K562 (cell line): ENCODE measurements at regions not wholly inside any gene's neighbourhood (a gene's known extent, or its start where the extent isn't known, plus 50 kb on each side); places are given as distances from the start of the nearest gene placed in this dataset.

Experiments
- ATAC-seq: fragments of 200-7000 bp; cut with Tn5 transposase; 3 replicates; pipeline ENCODE4 v1.9.1; 2020; ENCODE audit warnings: moderate library complexity
- BruUV-seq: library from RNA; stranded (reverse); fragments of 400-500 nt; replicated peaks from 2 replicates; lab custom pipeline; 2021; lab: Mats Ljungman, UMichigan
- CTCF ChIA-PET: fragments of 300-600 bp; formaldehyde crosslinking; extraction: SDS; loops from one replicate; lab custom pipeline; 2021; ENCODE audit warnings: low intra/inter-chr PET ratio; lab: Yijun Ruan, JAX
- POLR2A ChIA-PET: fragments of 300-600, 350-650 bp; sonication (Branson Sonifier 250); formaldehyde crosslinking; extraction: SDS; loops from one replicate; lab custom pipeline; 2021; ENCODE audit warnings: antibody characterized with exemption, inconsistent platforms; lab: Yijun Ruan, JAX
- DNase-seq, 4 experiments: peaks; one replicate each; pipeline versions ENCODE4 v3.0.0 to v3.0.0-alpha.2; 2011 to 2018; ENCODE audit warnings: low spot score in 3 of 4, mixed read lengths in 3 of 4; ENCODE audit errors: extremely low read depth in 1 of 4
- FAIRE-seq: peaks from 2 replicates; lab custom pipeline; 2011; peaks lifted over from hg19 to GRCh38; lab: Jason Lieb, UNC
- H2AFZ ChIP-seq: 2 replicates; pipeline ENCODE4 v1.6.0; 2011; ENCODE audit warnings: low read depth, low read length, control low read depth, inconsistent platforms
- H3K27ac ChIP-seq: fragments of 200-600 bp; 3 replicates; pipeline ENCODE4 v1.8.0; 2011; ENCODE audit warnings: low read depth, mild to moderate bottlenecking, control low read depth, inconsistent platforms, low read length, moderate library complexity, mixed read lengths; ENCODE audit errors: extremely low read depth
- H3K27me3 ChIP-seq, 2 experiments: fragments of 300-600 bp in 1 of 2; 2 replicates in 1 of 2; 3 replicates in 1 of 2; pipeline versions ENCODE4 v1.6.0 to v1.8.0; 2011; ENCODE audit warnings: inconsistent platforms in 2 of 2, low read length in 2 of 2, mild to moderate bottlenecking in 1 of 2, mixed read lengths in 1 of 2, moderate library complexity in 1 of 2; ENCODE audit not compliant: control insufficient read depth in 2 of 2, insufficient read depth in 2 of 2
- H3K36me3 ChIP-seq: fragments of 300-600 bp; 3 replicates; pipeline ENCODE4 v1.8.0; 2011; ENCODE audit warnings: mild to moderate bottlenecking, low read length, inconsistent platforms; ENCODE audit not compliant: control insufficient read depth, insufficient read depth
- H3K4me1 ChIP-seq, 2 experiments: fragments of 200-600 bp in 1 of 2; replicated peaks in 1 of 2; 2 replicates in 1 of 2; 3 replicates in 1 of 2; pipeline versions ENCODE4 v1.5.1 to v1.8.0; 2011; ENCODE audit warnings: inconsistent platforms in 2 of 2, low read length in 2 of 2, mild to moderate bottlenecking in 1 of 2, mixed read lengths in 1 of 2, moderate library complexity in 1 of 2; ENCODE audit not compliant: control insufficient read depth in 2 of 2, insufficient read depth in 2 of 2
- H3K4me2 ChIP-seq: 2 replicates; pipeline ENCODE4 v1.6.1; 2011; ENCODE audit warnings: low read length, control low read depth, inconsistent platforms, mixed read lengths; ENCODE audit not compliant: insufficient read depth
- H3K4me3 ChIP-seq: fragments of 200-600 bp; sonication (generic), shearing (Covaris generic); 2 replicates; pipeline ENCODE4 v1.5.1; 2016; ENCODE audit warnings: control low read depth, inconsistent platforms
- H3K79me2 ChIP-seq: fragments of 200-600 bp; 3 replicates; pipeline ENCODE4 v1.8.0; 2011; ENCODE audit warnings: low read length, inconsistent platforms; ENCODE audit not compliant: control insufficient read depth, insufficient read depth
- H3K9ac ChIP-seq, 2 experiments: 2 replicates each; pipeline versions ENCODE4 v1.6.0 to v1.6.1; 2011; ENCODE audit warnings: low read depth in 2 of 2, low read length in 2 of 2, control low read depth in 1 of 2, inconsistent platforms in 1 of 2, mild to moderate bottlenecking in 1 of 2, mixed read lengths in 1 of 2; ENCODE audit not compliant: insufficient read depth in 1 of 2
- H3K9me1 ChIP-seq: one replicate; pipeline ENCODE4 v1.6.0; 2011; ENCODE audit warnings: inconsistent platforms, mild to moderate bottlenecking, low read length, moderate library complexity; ENCODE audit not compliant: control insufficient read depth, insufficient read depth
- H3K9me3 ChIP-seq: replicated peaks from 2 replicates; pipeline ENCODE4 v1.5.1; 2011; ENCODE audit warnings: low read depth, low read length, inconsistent platforms; ENCODE audit not compliant: control insufficient read depth, insufficient read depth
- H4K20me1 ChIP-seq: replicated peaks from 2 replicates; pipeline ENCODE4 v1.6.1; 2011; ENCODE audit warnings: low read length, inconsistent platforms, mixed read lengths; ENCODE audit not compliant: control insufficient read depth, insufficient read depth
- KLF13 ChIP-seq: fragments of 450-650 bp; IDR thresholded peaks from 2 replicates; pipeline ENCODE4 v1.6.1; 2016; ENCODE audit warnings: missing genetic modification characterization, low read depth, mild to moderate bottlenecking, missing compliant biosample characterization, moderate library complexity, borderline replicate concordance
- PRDM10 ChIP-seq: fragments of 450-650 bp; IDR thresholded peaks from 2 replicates; pipeline ENCODE4 v1.6.1; 2018; ENCODE audit not compliant: partially characterized antibody
- TOE1 ChIP-seq, 2 experiments: fragments of 450-650 bp in 1 of 2; sonication (generic) in 1 of 2; formaldehyde crosslinking in 1 of 2; IDR thresholded peaks; 2 replicates each; pipeline versions ENCODE4 v1.7.1 to v1.8.0; 2016 to 2022; ENCODE audit warnings: borderline replicate concordance in 2 of 2, mild to moderate bottlenecking in 2 of 2, antibody characterized with exemption in 1 of 2, inconsistent platforms in 1 of 2, low read depth in 1 of 2, missing genetic modification reagents in 1 of 2, moderate library complexity in 1 of 2
- ZBTB11 ChIP-seq, 3 experiments: fragments of 200-800 bp in 1 of 3; fragments of 250-450 bp in 1 of 3; fragments of 450-650 bp in 1 of 3; sonication (Bioruptor Pico) in 1 of 3; sonication (Bioruptor generic) in 1 of 3; formaldehyde crosslinking in 1 of 3; IDR thresholded peaks; 2 replicates each; pipeline versions ENCODE4 v1.6.1 to v1.8.0; 2016 to 2022; ENCODE audit warnings: mild to moderate bottlenecking in 2 of 3, missing genetic modification characterization in 2 of 3, missing compliant biosample characterization in 1 of 3, moderate library complexity in 1 of 3
- WGBS: fragments of 100-300 bp; shearing (Covaris generic); methylation state at CpG from one replicate; pipeline ENCODE4 v1.1.6; 2016; ENCODE audit warnings: low coverage, mixed read lengths; ENCODE audit not compliant: insufficient coverage; ENCODE audit errors: missing lambda C conversion rate; 5-methylcytosine and 5-hydroxymethylcytosine counted together
- in situ Hi-C: fragments of 300-500 bp; cut with MboI; formaldehyde crosslinking; loops from 4 replicates; pipeline ENCODE4 v1.15.0; 2018; ENCODE audit warnings: inconsistent platforms, mixed read lengths
- intact Hi-C: fragments of 100-400 bp; cut with micrococcal nuclease; formaldehyde crosslinking; loops from 2 replicates; pipeline ENCODE4 v1.14.2; 2022
- TF ChIP-seq, protein P1 (sequence below): fragments of 450-650 bp; IDR thresholded peaks from 2 replicates; pipeline ENCODE4 v1.6.1; 2016
- TF ChIP-seq, protein P2 (sequence below): fragments of 200-800 bp; sonication (Bioruptor generic); IDR thresholded peaks from 2 replicates; pipeline ENCODE4 v1.6.1; 2017; ENCODE audit warnings: missing genetic modification characterization, missing compliant biosample characterization

- Histone ChIP-seq H3K27me3 (no peaks in the 10 kb centered on the region), H3K9me1 (no peaks in the 10 kb centered on the region), H3K27ac (peak overlapping the region; percentile 83), H2AFZ (peak overlapping the region; percentile 96), H3K4me2 (peak overlapping the region; percentile 81), H4K20me1 (no peaks in the 10 kb centered on the region), H3K4me1 (peaks cover 7 to 40% of the 10 kb centered on the region in 2 experiments), H3K36me3 (no peaks in the 10 kb centered on the region), H3K9me3 (no peaks in the 10 kb centered on the region), H3K9ac (peak overlapping the region; percentile 10 to 81; a peak in 3 of 4 replicates), H3K79me2 (no peaks in the 10 kb centered on the region), H3K4me3 (no peak overlapping the region)
- CTCF ChIA-PET, result no interaction called here
- POLR2A ChIA-PET, result interaction anchor here (0.8 kb wide), 1 partner anchor 13 kb away, joined by 3 read pairs; no protein-coding TSS in a partner anchor
- WGBS, result 19% methylated on average over 8 of the region's 8 CpGs
- DNase-seq, result peak in 3 of 4 experiments; percentile 29 to 44 (median 35)
- in situ Hi-C loops, result no loop called here
- intact Hi-C loops, result loop anchor here (5.0 to 10.0 kb wide), 4 partner anchors 95 to 160 kb away; no protein-coding TSS in a partner anchor
- BruUV-seq, result no TSS peak
- peak; percentile 5; the same call in 2 of the 3 replicates for ATAC-seq
- FAIRE-seq, result no peak
- TF ChIP-seq PRDM10 (peak; percentile 70), ZBTB11 (CRISPR knock-in tag; IDR thresholded peaks at IDR 0.05) (peak in 1 of 3 experiments; percentile 64; a peak in 1 of 6 replicates), TOE1 (IDR thresholded peaks at IDR 0.05; ENCODE audit: borderline replicate concordance) (0 out of 2 replicates have a peak, but pooled peaks have one; percentile 1), TOE1 (CRISPR knock-in tag; IDR thresholded peaks at IDR 0.05; ENCODE audit: borderline replicate concordance, low read depth) (no peak), KLF13 (tag) (no peak)
- TF ChIP-seq, protein P1, sequence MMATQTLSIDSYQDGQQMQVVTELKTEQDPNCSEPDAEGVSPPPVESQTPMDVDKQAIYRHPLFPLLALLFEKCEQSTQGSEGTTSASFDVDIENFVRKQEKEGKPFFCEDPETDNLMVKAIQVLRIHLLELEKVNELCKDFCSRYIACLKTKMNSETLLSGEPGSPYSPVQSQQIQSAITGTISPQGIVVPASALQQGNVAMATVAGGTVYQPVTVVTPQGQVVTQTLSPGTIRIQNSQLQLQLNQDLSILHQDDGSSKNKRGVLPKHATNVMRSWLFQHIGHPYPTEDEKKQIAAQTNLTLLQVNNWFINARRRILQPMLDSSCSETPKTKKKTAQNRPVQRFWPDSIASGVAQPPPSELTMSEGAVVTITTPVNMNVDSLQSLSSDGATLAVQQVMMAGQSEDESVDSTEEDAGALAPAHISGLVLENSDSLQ, result peak; percentile 69
- TF ChIP-seq, protein P2, sequence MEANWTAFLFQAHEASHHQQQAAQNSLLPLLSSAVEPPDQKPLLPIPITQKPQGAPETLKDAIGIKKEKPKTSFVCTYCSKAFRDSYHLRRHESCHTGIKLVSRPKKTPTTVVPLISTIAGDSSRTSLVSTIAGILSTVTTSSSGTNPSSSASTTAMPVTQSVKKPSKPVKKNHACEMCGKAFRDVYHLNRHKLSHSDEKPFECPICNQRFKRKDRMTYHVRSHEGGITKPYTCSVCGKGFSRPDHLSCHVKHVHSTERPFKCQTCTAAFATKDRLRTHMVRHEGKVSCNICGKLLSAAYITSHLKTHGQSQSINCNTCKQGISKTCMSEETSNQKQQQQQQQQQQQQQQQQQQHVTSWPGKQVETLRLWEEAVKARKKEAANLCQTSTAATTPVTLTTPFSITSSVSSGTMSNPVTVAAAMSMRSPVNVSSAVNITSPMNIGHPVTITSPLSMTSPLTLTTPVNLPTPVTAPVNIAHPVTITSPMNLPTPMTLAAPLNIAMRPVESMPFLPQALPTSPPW (CRISPR knock-in tag), result 0 out of 2 replicates have a peak, but pooled peaks have one; percentile 17
Measured at GRCh38 chr20:53737396-53738038, 143.9 kb upstream of the ZNF217 start.
